Pulmonary artery endothelial cell (primary cell): ENCODE measurements at regions not wholly inside any gene's neighbourhood (a gene's known extent, or its start where the extent isn't known, plus 50 kb on each side); places are given as distances from the start of the nearest gene placed in this dataset.

Experiments used
- DNase-seq: peaks from one replicate; pipeline ENCODE4 v3.0.0-alpha.2; 2011; ENCODE audit warnings: low read depth, low spot score

DNA sequence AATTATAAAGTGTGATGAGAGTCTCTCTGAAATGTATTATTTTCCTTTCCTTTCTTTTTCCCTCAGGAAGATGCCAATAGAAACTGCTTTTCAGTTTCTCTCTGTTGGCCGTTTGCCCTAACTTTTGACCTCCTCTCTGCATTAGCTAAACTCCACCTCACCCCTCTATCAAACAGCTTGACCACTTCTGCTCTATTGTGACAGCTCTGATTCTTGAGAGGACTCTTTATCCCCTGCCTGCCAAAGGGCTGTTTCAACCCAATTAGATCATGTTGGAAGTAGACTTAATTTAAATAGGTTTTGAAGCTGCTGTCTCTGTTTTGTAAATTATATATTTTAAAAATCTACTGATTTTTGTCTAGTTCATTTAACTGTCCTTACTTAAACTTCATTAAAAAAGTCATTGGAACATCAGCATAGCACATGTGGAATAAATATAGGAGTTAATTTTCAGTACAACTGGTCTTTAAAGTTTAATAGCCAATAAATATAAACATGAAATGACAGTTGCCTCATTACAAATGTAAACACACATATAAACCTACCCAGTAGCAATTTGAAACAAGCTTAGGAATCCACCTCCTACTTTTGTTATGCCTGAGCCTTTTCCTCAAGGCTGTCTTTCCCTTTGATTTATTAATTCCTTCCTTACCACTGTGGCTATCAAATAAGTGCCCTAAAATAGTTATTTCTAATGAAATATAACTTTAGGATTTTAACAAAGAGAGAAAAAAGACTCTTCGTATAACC lies 152.0 kb downstream of the CHRM3 start:
- DNase-seq = no peak

DNA sequence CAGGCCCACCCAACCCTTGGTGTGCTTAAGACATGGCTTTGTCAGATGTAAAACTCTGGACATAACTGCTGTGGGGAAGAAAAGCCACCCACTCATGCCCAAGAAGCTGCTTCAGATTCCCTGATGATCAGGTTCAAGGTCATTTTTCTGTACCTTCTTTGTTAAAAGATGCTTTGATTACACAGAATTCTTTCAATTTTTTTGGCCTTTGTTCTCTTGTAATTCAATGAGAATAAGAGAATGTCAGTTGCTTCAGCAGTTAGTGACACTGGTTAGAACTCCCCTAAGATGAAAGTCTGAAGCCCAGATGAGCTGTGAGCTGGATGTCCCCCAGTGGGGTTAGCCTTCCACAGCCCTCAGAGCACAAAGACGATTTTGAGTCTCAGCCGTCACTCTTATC lies 152.7 kb downstream of the CHRM3 start:
- DNase-seq = no peak

DNA sequence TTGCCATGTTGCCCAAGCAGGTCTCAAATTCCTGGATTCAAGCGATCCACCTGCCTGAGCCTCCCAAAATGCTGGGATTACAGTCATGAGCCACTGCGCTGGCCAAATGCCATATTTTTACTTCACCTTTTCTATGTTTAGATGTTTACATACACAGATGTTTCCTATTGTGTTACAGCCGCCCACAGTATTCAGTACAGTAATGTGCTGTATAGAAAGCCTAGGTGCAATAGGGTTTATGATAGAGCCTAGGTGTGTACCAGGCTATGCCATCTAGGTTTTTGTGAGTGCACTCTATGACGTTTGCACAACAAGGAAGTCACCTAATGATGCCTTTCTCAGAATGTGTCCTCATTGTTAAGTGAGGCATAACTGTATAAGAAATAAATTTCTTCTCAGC lies 153.4 kb downstream of the CHRM3 start:
- DNase-seq = no peak

DNA sequence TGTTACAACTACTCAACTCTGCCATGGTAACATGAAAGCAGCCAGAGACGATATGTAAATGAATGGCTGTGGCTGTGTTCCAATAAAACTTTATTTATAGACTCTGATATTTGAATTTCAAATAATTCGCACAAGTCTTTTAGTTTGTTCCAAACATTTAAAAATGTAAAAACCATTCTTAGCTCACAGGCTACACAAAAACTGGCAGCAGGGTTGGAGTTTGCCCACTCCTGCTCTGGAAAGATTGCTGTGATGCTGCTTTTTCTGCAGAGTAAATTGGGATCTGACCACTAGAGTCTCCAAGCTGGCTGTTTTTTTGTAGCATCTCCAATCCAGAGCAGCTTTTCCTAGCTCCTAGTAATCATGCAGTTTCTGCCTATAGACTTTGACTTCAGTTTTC lies 157.5 kb downstream of the CHRM3 start:
- DNase-seq = no peak

DNA sequence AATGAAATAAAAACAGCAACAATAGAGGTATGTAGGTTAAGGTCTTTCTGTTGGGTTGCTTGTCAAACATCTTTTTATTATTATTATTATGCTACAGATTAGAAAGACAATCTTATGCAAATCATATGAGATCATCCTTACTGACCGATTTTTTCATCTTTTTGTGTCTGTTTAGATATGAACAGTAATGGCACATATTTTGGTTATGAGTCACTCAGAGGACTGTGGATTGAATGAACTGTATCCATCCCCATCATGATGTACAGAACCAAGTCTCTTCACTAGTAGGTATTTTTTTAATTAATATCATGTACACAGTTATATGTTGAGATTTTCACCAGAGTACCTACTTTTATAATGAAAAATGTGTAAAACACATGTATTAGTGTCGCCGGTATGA lies 159.1 kb downstream of the CHRM3 start:
- no peak for DNase-seq

DNA sequence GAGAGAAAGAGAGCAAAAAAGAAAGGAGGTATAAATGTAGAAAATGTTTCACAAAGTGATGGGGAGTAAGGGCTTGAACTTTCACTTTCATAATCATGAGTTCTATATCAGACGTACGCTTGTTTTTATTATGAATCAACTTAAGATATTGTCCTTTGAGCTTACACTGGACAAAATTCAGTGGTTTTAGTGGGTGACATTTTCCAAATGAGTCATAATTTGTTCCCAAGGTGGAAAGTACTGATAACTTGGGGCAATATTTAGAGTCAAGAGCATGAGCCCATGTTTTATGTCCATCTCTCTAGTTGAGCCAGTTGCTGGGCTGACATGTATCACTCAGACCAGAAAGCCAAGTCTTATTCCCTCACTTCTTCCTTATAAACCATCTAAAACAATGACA lies 161.6 kb downstream of the CHRM3 start:
- no peak for DNase-seq

DNA sequence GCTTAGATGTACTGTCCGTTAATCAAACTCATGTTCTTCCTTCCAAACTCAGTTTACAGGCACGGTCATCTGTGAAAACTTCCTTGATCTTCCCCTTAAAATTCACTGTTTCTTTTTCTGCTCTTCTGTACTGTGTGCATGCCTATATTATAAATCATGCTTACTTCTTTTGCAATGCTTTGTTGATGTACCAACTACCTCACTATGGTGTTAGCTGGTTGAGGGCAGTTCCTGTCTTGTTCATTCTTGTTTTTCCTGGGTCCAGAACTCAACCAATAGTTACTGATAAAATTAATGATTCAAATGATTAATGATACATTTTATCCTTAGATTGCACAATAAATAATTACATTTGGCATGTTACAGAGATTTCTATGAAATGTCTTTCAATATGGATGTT lies 163.8 kb downstream of the CHRM3 start:
- DNase-seq = no peak

DNA sequence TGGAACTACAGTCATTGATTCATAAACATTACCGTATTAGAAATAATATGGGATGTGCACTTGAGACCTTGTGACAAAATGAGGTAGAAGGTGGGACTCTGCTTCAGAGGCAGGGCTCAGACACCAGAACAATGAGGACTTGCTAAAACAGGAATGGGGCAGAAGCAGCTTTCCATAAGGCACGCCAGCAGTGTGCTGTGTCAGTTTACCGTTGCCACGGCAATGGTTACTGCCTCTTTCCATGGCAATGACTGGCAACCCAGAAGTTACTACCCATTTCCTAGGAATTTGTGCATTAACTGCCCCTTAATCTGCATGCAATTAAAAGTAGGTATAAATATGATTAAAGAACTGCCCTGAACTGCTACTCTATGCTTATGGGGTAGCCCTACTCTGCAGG lies 169.0 kb downstream of the CHRM3 start:
- no peak for DNase-seq

DNA sequence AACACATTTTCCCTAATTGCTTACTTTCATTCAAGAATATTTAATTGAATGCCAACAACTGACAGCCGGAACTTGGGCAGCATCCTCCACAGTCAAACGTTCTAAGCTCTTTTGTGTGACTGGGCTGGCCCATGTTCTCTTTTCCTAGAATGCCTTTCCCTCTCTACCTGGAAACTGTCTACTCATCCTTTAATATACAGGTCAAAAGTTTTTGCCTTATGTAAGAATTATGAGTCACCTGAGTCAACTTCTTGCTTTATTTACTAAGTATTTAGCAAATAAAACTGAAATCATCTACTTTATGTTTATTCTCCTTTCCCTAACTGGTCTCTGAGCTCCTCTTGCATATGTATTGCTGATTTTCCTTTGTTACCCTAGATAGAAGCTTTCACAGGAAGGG lies 172.2 kb downstream of the CHRM3 start:
- no peak for DNase-seq

DNA sequence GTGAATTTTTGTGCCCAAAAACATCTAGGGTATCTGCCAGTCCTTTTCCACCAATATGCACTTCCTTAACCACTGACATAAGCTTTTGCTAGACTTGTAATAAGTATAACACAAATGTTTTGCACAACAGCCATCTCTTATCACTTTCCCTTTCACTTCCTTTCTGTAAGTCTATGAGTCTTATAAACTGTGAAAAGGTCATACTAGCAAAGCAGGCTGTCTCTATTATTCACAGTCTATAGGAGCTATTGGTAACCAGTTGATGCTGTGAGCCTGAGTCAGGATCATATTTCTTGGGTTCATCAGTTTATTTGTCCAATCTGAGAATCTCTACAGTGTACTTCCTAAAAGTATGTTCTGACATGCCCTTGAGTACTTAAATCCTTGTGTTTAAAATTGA lies 172.6 kb downstream of the CHRM3 start:
- DNase-seq = no peak

DNA sequence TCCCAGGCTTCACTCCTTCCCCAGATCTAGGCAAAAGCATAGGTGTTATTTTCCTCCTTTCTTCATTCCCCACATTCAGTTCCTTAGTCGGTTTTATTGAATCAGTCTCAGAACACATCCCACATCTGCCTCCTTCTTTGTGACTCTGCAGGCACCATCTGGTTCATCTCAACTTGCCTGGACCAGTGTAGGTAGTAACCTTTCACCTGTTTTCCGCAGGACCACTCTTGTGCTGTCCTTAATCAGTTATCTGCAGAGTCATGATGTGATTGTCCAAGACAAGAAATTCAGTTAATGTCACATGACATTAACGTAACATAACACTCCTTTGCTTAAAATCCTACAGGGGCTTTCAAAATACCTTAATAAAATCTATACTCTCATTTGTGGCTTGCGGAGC lies 174.6 kb downstream of the CHRM3 start:
- no peak for DNase-seq

DNA sequence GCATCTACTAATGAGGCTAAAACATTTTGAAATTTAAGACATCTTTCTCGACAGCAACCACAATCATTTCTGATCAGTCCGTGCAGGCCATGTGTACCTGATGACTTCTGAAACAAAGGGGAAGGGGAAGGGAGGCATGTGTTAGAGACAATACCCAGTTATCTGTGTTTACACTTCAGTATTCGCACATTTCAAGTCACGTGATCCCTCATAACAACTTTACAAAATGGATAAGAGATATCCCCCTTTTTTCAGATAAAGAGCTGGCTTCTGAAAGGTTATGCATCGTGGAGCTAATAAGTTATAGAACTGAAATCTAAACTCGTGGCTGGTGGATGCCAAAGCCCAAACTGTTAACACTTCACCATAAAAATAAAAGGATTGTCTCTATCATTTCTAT lies 175.7 kb downstream of the CHRM3 start:
- no peak for DNase-seq

DNA sequence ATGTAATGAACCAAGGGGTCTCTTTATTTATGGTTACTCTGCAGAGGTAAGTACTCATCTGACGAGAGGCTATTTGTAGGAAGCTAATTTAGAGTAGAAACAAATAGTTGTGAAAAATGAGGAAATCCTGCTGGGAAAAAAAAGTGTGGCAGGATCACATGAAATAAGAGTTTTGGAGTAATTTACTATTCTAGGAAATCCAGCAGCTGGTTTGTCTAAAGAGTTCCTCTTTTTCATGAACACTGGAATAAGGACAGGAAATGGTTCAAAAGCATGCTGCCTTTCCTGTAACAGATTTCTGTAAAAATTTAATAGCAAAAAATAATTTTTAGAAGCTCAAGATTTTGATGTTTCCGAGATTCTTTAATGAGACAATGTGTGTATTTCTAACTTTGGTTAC lies 177.3 kb downstream of the CHRM3 start:
- DNase-seq = no peak

DNA sequence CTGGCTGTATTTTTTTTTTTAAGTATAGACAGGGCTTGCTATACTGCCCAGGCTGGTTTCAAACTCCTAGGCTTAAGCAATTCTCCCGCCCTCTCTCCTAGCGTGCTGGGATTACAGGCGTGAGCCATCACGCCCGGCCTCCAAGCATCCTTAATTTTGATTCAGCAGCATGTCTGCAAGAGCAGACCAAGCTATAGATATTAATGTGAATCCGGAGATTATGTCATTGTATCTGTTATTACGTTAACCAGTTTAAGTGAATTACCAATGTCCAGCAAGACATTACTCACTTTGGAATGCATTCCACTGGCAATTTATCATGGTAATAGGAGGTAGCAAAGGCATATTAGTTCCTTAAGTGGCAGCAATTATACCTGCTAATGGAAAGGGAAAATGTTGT lies 179.7 kb downstream of the CHRM3 start:
- DNase-seq = no peak

DNA sequence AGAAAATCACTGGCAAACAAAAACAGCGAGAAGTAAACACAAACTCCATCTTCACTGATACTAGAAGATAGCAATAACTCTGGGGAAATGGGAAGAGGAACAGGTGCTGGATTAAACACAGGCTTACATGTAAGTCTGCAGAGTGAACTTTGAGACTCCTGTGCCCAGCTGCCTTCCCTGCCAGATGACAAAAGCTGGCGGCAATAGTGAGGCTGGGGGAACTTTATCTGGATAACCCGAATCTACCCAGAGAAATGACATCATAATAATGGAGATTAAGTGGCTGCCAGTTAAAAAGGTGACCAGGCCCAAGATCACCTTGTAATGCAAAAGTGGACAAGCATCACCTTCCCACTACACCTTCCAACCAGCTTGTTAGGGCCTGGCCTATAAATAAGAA lies 184.5 kb downstream of the CHRM3 start:
- DNase-seq = no peak

DNA sequence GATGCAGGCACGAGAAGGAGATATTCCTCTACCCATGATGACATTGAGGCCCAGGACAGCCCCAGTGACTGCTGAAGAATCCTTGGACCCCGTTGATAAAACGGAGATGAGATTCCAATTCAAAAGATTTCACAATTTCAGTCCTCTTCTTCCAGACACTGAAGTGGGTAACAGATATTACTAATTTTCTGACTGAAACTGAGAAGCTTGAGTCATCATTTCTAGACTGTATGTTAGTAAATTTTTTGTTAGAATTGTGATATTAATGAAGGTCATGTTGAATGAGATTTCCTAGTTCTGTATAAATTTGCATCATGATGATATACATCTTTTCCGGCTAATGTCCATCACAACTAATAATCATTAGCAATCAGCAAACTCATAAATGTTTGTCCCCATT lies 185.8 kb downstream of the CHRM3 start:
- DNase-seq = no peak

DNA sequence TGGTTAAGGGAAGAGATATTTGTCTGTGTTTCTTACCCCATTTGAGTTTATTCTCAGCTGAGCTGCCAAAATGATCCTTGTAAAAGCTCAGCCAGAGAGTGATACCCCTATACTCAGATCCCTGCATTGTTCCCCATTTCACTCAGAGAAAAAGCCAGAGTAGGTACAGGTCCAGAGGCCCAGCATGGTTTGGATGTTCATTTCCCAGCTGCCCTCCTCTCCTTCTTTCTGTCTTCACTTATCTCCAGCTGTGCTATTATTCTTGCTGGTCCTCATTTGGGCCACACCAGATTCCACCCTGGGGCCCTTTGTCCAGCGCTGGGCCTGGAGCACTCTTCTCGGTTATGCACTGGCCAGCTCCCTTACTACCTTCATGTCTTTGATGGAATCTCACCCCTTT lies 187.7 kb downstream of the CHRM3 start:
- no peak for DNase-seq

DNA sequence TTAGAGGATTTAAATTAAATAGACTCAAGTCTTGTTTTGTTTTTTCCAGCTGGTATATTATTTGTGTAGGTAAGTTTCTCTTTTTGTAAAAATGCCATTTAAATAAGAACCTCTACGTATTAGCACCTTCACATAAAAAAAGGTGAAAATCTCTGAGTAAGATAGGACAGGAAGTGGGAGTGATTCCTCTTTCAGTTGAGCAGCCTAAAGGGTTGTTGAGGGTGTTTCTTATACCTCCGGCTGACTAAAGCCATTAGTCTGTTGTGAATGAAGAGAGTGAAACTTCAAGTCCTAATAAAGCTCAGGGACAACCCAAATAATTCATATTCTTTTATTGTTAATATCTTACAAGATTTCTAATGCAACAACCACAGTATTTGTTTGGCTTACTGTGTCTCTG lies 188.7 kb downstream of the CHRM3 start:
- DNase-seq = no peak

DNA sequence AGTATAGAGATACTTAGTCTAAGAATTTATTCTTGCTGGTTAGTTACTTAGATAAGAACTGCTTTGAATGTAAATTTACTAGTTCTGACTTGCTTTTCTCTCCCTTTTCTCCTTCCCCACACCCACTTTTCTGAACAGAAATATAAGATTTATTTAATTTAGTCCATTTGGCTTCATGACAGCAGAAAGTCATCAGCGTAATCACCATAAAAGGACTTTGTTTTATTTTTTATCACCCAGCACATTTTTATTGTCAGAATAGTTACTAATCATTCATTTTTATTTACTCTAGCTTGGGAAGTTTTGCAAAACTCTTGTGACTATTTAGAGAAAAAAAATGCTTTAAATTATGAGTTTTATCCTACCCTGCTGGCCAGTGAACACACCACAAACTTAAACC lies 197.2 kb downstream of the CHRM3 start:
- DNase-seq = no peak

DNA sequence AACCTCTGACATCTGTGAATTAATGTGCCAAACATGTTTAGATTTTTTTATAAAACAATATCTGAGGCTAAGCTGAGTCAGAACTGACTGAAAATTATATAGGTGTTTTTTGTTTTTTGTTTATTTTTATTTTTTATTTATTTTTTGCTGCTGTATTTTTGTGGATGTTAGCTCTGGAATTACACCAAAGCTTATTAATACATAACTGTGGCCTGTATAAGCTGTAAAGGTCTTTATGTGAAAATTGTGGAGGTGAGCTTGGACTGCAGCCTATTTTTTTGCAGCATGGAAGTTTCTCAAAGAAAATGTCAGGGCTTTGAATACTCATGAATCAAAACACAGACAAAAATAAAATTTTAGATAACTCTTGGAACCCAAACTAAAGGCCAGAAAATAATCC lies 199.8 kb downstream of the CHRM3 start:
- no peak for DNase-seq

DNA sequence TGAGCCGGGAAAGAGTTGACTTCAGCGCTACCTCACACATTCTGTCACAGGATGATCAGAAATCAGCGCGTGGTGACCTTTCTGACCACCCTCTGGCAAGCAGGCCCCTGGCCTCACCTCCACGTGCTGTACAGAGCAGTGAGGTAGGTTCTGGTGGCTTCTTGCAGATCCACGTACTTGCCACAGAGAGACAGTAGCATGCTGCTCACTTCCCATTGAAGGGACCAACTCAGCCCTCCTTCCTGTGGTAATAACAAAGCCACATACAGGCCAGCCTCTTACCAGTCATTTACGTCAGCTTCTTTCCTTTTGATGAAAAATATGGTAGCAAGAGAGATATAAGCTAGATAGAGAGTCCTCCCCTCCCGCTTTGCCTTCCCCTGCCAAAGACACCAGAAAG lies 200.7 kb downstream of the CHRM3 start:
- no peak for DNase-seq

DNA sequence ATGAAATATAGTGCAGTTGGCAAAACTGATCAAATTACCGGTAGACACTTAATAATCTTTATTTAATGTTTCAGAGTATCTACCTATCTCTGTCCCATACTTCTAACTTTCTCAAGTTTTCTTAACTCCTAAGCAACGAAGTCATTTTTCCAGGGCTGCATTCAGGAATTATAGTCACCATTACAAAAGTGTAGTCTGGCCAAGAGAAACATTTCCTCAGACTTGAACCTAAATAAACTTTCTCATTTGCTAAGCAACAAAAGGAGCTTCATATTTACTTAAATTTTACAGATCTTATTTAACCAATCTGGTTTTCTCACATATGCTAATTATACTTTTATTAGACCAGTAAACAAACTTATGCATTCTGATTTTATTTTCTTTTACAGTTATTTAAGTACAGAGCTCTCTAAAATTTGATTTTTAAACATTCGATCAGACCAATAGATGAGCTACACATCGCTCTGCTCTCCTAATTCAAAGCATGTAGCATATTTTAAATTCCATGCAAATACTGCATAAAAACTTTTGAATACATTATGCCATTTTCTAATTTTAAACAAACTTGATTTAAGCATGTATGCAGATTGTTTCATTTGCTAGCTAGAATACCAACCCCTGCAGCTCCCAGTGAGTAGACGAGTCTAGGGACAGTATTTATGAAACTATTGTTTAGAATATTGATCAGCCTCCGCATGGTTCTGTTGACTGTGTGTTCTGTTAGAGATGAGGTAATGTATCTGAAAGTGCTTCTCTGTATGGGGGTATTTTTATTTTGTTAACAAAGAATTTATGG lies 201.4 kb downstream of the CHRM3 start:
- DNase-seq = no peak

DNA sequence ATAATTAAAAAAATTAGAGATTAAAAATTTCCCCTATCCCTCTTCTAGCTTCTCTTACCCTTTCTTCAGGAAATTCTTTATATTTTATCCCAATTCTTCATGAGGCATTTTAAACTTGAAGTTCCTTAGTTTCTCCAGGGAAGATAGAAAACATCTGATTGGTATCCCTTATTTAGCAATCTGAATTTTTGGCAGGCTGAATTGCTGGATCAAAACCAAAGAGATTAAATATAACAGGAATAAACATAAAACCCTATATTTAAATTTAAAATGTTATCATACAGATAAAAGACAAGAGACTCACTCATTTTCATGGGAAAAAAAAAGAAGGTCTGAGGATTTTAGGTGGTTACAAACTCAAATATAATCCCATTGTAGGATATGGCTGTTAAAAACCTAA lies 204.2 kb downstream of the CHRM3 start:
- no peak for DNase-seq
